Inferior parietal cortex (tissue), 1 donor: ENCODE measurements at regions not wholly inside any gene's neighbourhood (a gene's known extent, or its start where the extent isn't known, plus 50 kb on each side); places are given as distances from the start of the nearest gene placed in this dataset.
A peak's percentile ranks its signal among the peaks of the same experiment; 100 is the strongest.

Source experiments
- DNase-seq: peaks from one replicate; pipeline ENCODE4 v3.0.0-alpha.2; 2016; ENCODE audit errors: extremely low spot score

DNA sequence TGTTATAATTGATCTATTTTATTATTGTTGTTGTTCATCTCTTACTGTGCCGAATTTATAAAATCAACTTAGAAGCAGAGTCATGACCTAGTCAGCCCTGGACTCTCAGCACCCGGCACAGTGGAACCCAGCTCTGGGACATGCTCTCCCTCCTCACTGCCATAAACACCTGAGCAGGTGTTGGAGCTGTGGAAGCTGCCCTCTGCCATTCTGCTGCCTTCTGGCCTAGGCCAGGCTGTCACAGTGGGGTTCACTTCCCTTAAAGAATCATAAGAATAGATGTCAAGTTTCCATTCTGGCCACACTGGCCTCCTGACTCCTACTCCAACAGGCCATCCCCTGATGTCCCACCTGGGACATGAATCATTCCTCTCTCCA lies 192.2 kb downstream of the ZFP36L2 start:
- no peak for DNase-seq

DNA sequence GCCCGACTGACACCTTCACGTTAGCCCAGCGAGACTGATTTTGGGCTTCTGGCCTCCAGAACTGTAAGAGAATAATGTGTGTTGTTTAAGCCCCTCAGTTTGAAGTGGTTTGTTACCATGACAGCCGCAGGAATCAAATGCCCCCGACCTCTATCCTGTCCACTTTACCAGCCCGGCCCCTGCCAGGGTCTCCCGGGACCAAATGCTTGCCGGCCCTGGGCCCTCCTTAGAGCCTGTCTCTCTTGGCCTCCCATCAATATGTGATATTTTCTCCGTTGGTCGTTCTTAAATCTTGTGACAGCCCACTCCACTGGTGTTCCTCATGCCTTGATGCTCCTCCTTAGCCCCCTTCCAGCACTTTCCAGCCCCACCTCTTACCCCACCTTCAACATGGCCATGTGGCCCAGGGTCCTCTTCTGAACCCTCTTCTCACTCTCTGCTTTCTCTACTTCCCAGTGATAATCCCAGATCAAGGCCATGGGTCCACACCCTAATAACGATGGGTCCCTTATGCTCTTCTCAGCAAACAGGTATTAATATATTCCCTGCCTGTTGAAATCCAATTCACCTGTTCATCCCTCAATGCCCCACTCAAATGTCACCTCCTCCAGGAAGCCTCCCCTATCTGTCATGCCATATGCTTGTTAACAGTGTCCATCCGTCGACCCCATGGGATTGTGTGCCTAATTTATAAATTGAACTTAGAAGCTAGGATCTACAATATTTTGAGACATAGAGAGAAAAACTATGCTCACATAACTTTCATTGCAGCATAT lies 192.8 kb downstream of the ZFP36L2 start:
- DNase-seq, result no peak

DNA sequence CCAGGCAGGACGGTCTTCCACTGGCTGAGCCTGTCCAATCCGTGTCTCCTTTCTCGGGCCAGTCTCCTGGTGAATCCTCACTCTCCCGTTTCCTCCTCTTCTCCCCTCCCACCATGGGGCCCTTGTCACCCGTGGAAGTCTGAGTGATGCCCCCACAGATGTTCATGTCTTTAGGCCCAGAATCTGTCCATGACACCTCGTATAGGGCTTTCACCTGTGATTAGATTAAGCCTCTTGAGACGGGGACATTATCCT lies 193.5 kb downstream of the ZFP36L2 start:
- no peak for DNase-seq

DNA sequence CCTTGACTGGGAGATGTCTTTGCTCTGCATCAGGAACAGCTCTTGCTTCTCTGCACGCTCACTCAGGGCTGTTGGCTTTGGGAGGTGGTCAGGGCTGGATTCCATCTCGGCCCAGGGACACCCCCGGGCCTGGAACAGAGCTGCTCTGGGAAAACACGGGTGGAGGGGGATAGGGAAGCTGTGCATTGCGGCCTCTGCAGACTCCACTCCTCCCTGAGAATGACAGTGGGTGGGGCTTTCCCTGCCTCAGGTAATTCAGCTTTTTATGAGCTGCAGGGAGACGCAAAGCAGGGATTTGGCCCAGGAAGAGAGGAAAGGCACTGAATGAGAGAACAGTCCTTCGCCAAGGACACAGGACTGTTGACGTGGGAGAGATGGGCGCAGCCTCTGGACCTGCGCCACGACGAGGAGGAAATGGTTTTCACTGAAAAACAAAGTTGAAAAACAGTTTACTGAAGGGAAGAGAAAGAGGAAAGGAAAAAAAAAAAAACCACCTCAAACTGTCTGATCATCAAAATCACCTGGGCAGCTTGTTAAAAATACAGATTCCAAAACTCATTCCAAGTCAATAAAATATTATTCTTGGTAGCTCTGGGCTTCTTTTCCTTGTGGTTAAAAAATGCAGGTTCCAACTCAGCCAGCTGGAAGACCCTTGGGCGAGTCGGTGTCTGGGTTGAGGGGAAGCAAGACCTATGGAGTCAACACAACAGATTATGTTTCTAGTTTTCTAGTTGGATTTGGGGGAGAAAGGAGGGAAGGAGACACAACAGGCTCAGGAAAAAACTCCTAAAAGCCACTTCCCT lies 194.0 kb downstream of the ZFP36L2 start:
- DNase-seq, result no peak

DNA sequence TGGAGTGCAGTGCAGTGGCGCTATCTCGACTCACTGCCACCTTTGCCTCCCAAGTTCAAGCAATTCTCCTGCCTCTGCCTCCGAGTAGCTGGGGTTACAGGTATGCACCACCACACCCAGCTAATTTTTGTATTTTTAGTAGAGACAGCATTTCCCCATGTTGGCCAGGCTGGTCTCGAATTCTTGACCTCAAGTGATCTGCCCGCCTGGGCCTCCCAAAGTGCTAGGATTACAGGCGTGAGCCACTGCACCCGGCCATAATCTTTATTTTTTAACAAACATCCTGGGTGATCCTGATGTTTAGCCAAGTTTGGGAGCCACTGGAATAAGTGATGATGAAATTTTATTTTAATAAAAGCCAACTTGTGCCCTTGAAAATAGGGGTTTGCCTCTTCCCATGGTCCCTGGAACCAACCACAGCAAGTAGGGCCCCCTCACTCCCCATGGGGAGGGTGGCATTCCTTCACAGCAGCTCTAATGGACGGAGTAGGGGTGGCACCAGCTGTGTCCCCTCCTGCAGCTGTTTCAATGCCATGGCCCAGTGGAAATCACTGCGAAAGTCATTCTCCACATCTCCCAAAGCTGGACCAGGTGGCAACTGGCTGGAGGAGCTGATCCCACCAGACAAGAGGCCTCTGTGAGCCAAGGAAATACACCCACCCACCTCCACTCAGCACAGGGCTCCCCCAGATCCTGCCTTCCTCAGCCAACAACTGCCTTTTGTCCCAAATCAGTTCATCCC lies 194.8 kb downstream of the ZFP36L2 start:
- no peak for DNase-seq

- DNase-seq, result no peak
Observed at GRCh38 chr2:43030551-43031307, 195.7 kb downstream of the ZFP36L2 start.

DNA sequence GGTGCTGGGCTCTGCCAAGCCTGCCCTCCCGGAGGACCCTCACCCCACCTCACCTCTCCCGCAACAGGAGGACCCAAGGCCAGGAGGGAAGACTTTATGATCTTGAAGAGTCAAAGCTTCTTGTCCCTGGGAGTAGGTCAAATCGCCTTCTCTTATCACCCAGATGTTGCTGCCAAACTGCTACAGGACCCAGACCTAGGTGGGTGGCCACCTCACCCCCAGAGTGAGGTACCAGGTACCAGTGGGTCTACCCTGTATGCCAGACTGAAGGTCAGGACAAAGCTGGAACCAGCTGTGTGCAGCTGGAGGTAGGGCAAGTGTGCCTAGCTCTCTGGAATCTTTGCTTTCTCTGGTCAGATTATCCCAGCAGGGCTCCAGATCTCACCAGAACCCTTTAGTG lies 197.2 kb downstream of the ZFP36L2 start:
- DNase-seq, result no peak

DNA sequence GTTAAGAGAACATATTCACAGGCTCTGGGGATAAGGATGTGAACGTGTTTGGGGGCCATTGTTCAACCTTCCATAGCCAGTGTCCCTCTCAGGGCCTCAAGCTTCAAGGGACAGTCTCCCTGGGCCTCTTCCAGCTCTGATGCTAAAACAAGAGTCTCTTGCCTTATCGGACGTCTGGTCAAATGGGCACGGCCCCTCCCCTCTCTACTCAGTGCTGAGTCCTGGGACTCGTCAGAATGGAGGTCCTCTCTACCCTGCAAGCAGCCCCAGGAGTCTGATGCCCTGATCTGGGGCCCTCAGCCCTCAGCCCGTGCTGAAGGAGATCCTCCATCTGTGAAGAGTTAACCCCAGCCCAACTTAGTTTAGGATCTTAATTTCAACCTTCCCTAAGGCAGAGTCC lies 198.2 kb downstream of the ZFP36L2 start:
- DNase-seq, result no peak

DNA sequence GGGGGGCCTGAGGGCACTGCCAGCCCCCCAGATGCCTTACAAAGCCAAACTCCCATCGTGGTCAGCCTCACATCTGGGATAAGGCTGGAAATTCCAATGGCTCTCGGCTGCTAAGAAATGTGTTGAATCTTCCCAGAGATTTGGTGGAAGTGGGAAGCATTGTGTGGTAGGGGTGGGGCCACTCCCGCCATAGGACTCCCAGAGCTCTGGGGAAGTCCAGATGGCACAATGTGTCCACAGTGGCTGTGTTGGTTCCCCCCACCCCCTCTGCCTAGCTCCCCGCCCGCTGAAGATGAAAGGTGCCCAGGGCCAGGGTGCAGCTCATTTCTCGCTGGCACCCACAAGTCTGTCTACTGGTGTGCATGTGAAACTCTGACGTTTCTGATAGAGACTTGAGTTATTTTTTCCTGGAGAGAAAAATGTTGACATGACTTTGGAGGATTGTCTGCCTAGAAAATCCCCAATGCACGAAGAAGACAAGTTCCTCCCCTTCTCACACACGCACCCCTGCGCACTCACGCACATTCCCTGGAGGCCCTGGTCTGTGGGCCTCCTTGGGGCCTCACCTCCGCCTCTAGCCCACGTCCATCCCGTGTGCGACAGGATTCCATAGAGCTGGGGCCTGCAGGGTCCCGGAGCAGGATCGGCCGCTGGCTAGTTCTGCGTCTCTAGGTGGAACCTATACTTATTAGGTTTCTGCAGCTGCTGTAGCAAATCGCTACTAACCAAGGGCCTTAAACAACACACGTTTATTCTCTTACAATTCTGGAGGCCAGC lies 199.1 kb downstream of the ZFP36L2 start:
- DNase-seq, result no peak

DNA sequence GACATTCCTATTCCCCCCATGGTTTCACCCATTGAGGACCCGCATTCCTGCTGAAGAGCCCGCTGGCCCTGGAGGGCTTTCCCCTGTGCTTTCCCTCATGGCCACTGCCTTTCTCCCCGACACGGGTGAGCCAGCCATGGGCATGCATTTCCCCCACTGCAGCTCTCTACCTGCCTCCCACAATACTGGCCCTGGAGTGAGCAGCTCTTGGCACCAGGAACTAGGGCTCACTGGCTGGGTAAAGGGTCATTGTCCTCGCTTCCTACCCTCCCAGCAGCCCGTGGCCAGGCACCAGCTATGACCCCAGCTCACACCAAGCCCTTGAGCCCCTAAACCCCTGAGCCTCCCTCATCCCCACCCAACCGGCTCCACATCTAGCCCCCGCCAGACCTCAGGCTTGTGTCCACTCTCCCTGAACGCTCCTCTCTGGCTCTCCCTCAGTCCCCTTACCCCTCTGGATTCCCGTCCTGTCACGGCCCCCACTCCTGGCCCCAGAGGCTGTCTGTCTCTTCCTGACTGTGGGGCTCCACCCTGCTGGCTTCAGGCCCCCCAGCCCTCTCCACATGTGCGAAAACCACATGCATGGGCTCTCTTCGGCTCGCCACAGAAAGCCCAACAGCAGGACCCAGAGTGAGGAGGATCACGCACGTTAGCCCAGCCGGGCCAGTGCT lies 199.8 kb downstream of the ZFP36L2 start:
- no peak for DNase-seq

GRCh38 chr2:43025709-43026295 lies 200.6 kb downstream of the ZFP36L2 start:
- no peak for DNase-seq

- peak; percentile 57 for DNase-seq
Observed at GRCh38 chr2:43024515-43025011, 201.8 kb downstream of the ZFP36L2 start.

- DNase-seq, result no peak
Observed at GRCh38 chr2:43023791-43024514, 202.5 kb downstream of the ZFP36L2 start.

DNA sequence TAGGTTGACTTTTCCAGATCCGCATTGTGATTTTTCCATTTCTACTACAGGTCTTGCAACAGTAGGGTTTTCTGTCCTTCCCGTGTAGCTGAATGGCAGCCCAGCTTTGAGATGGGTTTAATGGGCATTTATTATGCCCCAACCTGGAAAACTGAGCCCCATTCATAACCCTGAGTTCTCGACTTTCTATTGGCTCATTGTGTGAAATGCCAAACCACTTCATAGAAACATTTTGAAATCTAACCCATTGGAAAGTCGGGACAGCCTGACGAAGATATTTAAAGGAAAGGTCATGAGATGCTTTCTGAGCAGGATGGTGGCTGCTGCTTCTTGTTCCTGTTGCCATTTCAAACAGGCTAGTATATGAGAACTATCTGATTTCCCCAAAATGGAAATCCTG lies 203.5 kb downstream of the ZFP36L2 start:
- no peak for DNase-seq

- no peak for DNase-seq
Observed at GRCh38 chr2:43021791-43022509, 204.5 kb downstream of the ZFP36L2 start.

GRCh38 chr2:43020990-43021669 lies 205.3 kb downstream of the ZFP36L2 start:
- DNase-seq, result no peak

DNA sequence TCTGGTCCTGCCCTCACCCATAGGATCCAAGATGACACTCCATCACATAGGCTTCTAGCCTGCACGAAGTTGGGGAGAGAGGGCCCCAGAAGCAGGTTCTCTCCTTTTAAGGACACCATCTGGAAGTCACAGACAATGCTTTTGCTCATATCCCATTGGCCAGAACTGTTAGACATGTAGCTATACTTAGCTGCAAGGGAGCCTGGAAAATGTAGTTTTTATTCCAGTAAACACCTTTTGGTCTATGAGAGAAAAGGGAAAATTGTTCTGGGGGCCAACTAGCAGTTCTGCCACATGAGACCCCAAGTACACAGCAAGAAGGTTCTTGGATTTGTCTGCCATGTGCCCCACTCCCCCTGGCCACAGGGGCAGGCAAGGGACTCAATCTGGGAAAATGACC lies 206.1 kb downstream of the ZFP36L2 start:
- DNase-seq, result no peak

GRCh38 chr2:43019536-43020183 lies 206.7 kb downstream of the ZFP36L2 start:
- no peak for DNase-seq
